Sigmoid colon (tissue), 6 donors: ENCODE measurements at regions not wholly inside any gene's neighbourhood (a gene's known extent, or its start where the extent isn't known, plus 50 kb on each side); places are given as distances from the start of the nearest gene placed in this dataset.

Experiments used
- DNase-seq: peaks from one replicate; pipeline ENCODE4 v3.0.0-alpha.2; 2019
- H3K27ac ChIP-seq, 4 donors: fragments of 200-600 bp; sonication (generic); one replicate each; pipeline ENCODE4 v1.5.1; 2016 to 2019; ENCODE audit warnings: mild to moderate bottlenecking in 1 of 4
- H3K27me3 ChIP-seq, 3 donors: fragments of 200-600 bp; sonication (generic); one replicate each; pipeline ENCODE4 v1.5.1; 2019; ENCODE audit warnings: mild to moderate bottlenecking in 1 of 3
- H3K36me3 ChIP-seq, 4 donors: fragments of 200-600 bp; sonication (generic); one replicate each; pipeline ENCODE4 v1.5.1; 2016 to 2019
- H3K4me1 ChIP-seq, 4 donors: fragments of 200-600 bp; sonication (generic); one replicate each; pipeline ENCODE4 v1.5.1; 2017 to 2019
- H3K4me3 ChIP-seq, 4 donors: fragments of 200-600 bp; sonication (generic); one replicate each; pipeline ENCODE4 v1.5.1; 2017 to 2019; ENCODE audit warnings: mild to moderate bottlenecking in 2 of 4, moderate library complexity in 1 of 4
- H3K9me3 ChIP-seq, 4 donors: fragments of 200-600 bp in 3 of 4; sonication (generic) in 3 of 4; one replicate each; pipeline versions ENCODE4 v1.5.1 to v1.6.1; 2013 to 2019
- CTCF ChIP-seq, 4 experiments: fragments of 450-650 bp in 3 of 4; fragments of 200-600 bp in 1 of 4; IDR thresholded peaks; one replicate each; pipeline ENCODE4 v1.5.1; 2016 to 2019; ENCODE audit warnings: antibody characterized with exemption in 4 of 4, mild to moderate bottlenecking in 3 of 4, moderate library complexity in 2 of 4
- EP300 ChIP-seq, 4 donors: sonication (generic); formaldehyde crosslinking; IDR thresholded peaks; one replicate each; pipeline ENCODE4 v1.6.1; 2017; ENCODE audit warnings: antibody characterized with exemption in 4 of 4
- POLR2A ChIP-seq, 2 donors: fragments of 450-650 bp; IDR thresholded peaks; one replicate each; pipeline ENCODE4 v1.6.1; 2016; ENCODE audit warnings: antibody characterized with exemption in 2 of 2, mild to moderate bottlenecking in 2 of 2, moderate library complexity in 2 of 2
- POLR2AphosphoS5 ChIP-seq, 4 donors: sonication (generic); formaldehyde crosslinking; IDR thresholded peaks; one replicate each; pipeline ENCODE4 v1.6.1; 2017; ENCODE audit warnings: antibody characterized with exemption in 4 of 4
- WGBS, 2 donors: extraction: QIAGEN DNeasy Blood & Tissue Kit; methylation state at CpG; one replicate each; pipeline ENCODE4 v1.1.7; 2013; 5-methylcytosine and 5-hydroxymethylcytosine counted together
- intact Hi-C: fragments of 100-400 bp; cut with DNase I; formaldehyde crosslinking; loops from one replicate; pipeline ENCODE4 v1.15.1; 2023
- donor health status: healthy with polysubstance abuse.
- donor health status: healthy.

DNA sequence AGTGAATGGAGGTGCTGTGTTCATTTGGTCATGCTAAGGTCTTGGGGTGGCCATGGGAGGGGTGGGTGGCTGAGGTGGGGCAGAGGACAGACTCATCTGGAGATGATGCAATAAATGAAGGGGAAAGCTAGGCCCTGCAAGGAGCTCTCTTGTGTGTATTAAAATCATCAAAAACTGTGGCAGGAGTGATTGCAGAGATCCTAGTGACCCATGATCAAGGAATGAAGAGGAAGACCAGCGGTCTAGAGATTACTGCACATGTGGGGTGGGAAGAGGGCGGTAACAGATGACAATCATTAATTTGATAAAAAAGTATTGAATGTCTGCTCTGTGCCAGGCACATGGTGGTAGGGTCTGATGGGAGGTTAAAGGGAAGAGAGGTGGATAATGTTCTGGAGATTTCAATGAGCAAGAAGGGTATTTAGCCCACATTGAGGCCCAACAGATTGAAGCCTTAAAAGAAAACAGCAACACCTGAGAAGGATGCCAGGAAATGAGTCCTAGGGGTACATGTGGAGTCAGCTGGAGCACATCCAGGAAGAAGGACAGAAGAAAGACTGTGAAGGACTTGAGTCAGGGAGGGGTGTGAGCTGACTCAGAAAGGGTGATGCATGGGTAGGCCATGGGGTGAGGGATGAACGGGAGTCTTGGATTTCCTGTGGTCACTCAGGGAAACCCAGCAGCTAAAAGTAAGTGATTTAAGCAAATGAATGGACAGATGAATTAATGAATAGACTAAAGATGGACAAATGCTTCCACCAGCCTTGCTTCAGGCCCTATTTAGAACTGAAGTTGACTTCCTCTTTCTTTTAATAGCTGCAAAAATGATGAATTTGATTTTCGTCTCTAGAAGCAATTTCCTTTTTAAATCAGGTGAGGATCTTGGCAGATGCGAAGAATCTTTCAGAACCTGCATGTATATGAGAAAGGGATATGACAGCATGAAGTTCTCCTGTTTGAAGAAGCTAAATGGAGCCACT, 83.1 kb upstream of the IGFBP3 start:
- WGBS, 2 donors: 59 to 79% methylated on average over 5 of the region's 5 CpGs
- DNase-seq: no peak
- Histone ChIP-seq H3K27me3 (no peaks in the 10 kb centered on the region), H3K27ac (no peak overlapping the region), H3K4me1 (no peaks in the 10 kb centered on the region), H3K9me3 (peaks cover 0 to 3% (median 0%) of the 10 kb centered on the region in 4 donors), H3K36me3 (no peaks in the 10 kb centered on the region), H3K4me3 (no peak overlapping the region)
- intact Hi-C loops: no loop called here
- no peak for TF ChIP-seq POLR2AphosphoS5 (IDR thresholded peaks at IDR 0.05)
- TF ChIP-seq EP300 (IDR thresholded peaks at IDR 0.05): no peak

- H3K36me3 ChIP-seq: no peaks in the 10 kb centered on the region
- WGBS, 2 donors: 72 to 73% methylated on average over 2 of the region's 2 CpGs
- no peaks in the 10 kb centered on the region for H3K4me1 ChIP-seq
- peaks cover 0 to 3% (median 0%) of the 10 kb centered on the region in 4 donors for H3K9me3 ChIP-seq
- no peak overlapping the region for H3K4me3 ChIP-seq
- no peak overlapping the region for H3K27ac ChIP-seq
- TF ChIP-seq POLR2A (IDR thresholded peaks at IDR 0.05) (no peak), CTCF (IDR thresholded peaks at IDR 0.05) (no peak), POLR2AphosphoS5 (IDR thresholded peaks at IDR 0.05) (no peak), EP300 (IDR thresholded peaks at IDR 0.05) (no peak)
- intact Hi-C loops: no loop called here
- no peaks in the 10 kb centered on the region for H3K27me3 ChIP-seq
- DNase-seq: no peak
Observed at GRCh38 chr7:46003161-46003560, 82.1 kb upstream of the IGFBP3 start.

DNA sequence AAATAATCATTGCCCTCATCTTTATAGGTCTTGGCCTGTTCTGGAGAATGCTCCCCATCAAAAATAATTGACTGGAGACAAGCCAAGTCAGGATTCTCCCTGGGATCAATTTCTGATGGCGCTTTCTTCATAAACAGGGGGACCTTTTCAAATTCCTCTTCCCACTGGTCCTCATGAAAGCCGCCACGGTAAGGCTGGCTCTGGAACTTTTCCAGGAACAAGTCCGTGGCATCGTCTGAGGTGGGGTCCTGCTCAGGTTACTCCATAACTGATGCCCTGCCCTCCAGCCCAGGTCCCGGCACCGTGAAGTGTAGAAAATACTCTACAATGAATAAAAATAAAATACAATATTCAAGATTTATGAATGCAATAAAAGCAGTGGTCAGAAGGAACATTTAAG, 79.4 kb upstream of the IGFBP3 start:
- TF ChIP-seq EP300 (IDR thresholded peaks at IDR 0.05): no peak
- TF ChIP-seq POLR2AphosphoS5 (IDR thresholded peaks at IDR 0.05): no peak
- no peak for TF ChIP-seq CTCF (IDR thresholded peaks at IDR 0.05)
- no peak for TF ChIP-seq POLR2A (IDR thresholded peaks at IDR 0.05)
- Histone ChIP-seq H3K4me1 (no peaks in the 10 kb centered on the region), H3K9me3 (peaks cover 0 to 7% (median 5%) of the 10 kb centered on the region in 4 donors), H3K36me3 (no peaks in the 10 kb centered on the region), H3K27me3 (no peaks in the 10 kb centered on the region), H3K27ac (no peak overlapping the region), H3K4me3 (no peak overlapping the region)
- WGBS, 2 donors: 91% methylated on average over 7 of the region's 7 CpGs
- DNase-seq: no peak
- intact Hi-C loops: no loop called here

- no peak for DNase-seq
- TF ChIP-seq POLR2AphosphoS5 (IDR thresholded peaks at IDR 0.05): no peak
- TF ChIP-seq CTCF (IDR thresholded peaks at IDR 0.05): no peak
- no peak for TF ChIP-seq EP300 (IDR thresholded peaks at IDR 0.05)
- no peak for TF ChIP-seq POLR2A (IDR thresholded peaks at IDR 0.05)
- intact Hi-C loops: no loop called here
- no peaks in the 10 kb centered on the region for H3K27me3 ChIP-seq
- 60 to 85% methylated on average over 1 of the region's 1 CpG for WGBS, 2 donors
- no peak overlapping the region for H3K4me3 ChIP-seq
- peaks cover 0 to 9% (median 5%) of the 10 kb centered on the region in 4 donors for H3K9me3 ChIP-seq
- no peaks in the 10 kb centered on the region for H3K36me3 ChIP-seq
- H3K27ac ChIP-seq: no peak overlapping the region
- H3K4me1 ChIP-seq: no peaks in the 10 kb centered on the region
Observed at GRCh38 chr7:45999541-45999940, 78.5 kb upstream of the IGFBP3 start.

DNA sequence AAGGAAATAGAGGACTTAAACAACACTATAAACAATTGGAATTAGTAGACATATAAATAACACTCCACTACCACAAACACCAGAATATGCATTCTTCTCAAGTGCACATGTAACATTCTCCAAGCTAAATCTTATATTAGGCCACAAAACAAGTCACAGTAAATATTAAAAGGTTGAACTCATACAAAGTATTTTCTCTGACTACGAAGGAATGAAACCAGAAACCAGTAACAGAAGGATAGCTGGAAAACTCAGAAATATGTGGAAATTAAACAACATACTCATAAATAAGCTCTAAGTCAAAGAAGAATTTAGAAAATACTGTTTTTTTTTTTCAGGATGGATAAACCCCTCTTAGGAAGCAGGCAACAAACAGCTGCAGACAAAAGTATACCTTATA, 77.4 kb upstream of the IGFBP3 start:
- no peak for TF ChIP-seq POLR2AphosphoS5 (IDR thresholded peaks at IDR 0.05)
- TF ChIP-seq CTCF (IDR thresholded peaks at IDR 0.05): no peak
- TF ChIP-seq POLR2A (IDR thresholded peaks at IDR 0.05): no peak
- no peak for TF ChIP-seq EP300 (IDR thresholded peaks at IDR 0.05)
- H3K9me3 ChIP-seq: peaks cover 0 to 9% (median 5%) of the 10 kb centered on the region in 4 donors

More for the DNA sequence above, 77.4 kb upstream of the IGFBP3 start:
- no peaks in the 10 kb centered on the region for H3K36me3 ChIP-seq
- intact Hi-C loops: no loop called here
- 80 to 83% methylated on average over 1 of the region's 1 CpG for WGBS, 2 donors
- H3K27me3 ChIP-seq: no peaks in the 10 kb centered on the region
- H3K27ac ChIP-seq: no peak overlapping the region
- H3K4me1 ChIP-seq: no peaks in the 10 kb centered on the region
- H3K4me3 ChIP-seq: no peak overlapping the region
- no peak for DNase-seq
